RKO (cell line): ENCODE measurements at regions not wholly inside any gene's neighbourhood (a gene's known extent, or its start where the extent isn't known, plus 50 kb on each side); places are given as distances from the start of the nearest gene placed in this dataset.
"Not testable (repeated sequence)": the region's sequence is repeated elsewhere in the genome, so short reads cannot be mapped to it uniquely, and the experiment has no call there.

Source experiments
- DNase-seq: peaks from one replicate; pipeline ENCODE4 v3.0.0-alpha.2; 2016; ENCODE audit warnings: low spot score

DNA sequence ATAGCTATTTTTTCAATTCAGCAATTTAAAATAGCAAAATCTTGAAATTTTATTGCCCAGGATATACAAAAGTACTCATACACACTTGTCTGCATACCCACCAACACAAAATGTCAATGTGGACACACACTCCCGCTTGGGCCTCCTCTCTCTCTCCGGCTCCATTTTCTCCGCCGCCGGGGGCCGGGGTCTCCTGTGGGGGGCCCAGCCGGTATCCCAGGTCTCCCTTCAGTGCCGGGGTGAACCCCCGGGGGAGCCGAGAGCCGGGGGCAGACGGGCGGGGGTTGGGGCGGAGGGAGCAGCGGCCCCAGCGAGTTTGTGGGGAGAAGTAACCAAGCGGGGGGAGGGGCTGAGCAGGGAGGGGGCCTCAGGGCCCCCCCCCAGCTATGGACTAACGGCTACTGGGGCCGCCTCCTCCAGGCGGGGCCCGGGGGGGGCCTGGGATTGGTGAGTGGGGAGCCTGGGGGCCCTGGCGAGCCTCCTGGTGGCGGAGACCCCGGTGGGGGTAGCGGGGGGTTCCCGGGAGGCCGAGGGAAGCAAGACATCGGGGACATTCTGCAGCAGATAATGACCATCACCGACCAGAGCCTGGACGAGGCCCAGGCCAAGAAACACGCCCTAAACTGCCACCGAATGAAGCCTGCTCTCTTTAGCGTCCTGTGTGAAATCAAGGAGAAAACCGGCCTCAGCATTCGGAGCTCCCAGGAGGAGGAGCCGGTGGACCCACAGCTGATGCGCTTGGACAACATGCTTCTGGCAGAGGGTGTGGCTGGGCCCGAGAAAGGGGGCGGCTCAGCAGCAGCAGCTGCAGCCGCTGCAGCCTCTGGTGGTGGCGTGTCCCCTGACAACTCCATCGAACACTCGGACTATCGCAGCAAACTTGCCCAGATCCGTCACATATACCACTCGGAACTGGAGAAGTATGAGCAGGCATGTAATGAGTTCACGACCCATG lies 56.6 kb downstream of the CHST2 start:
- not testable (repeated sequence) for DNase-seq

DNA sequence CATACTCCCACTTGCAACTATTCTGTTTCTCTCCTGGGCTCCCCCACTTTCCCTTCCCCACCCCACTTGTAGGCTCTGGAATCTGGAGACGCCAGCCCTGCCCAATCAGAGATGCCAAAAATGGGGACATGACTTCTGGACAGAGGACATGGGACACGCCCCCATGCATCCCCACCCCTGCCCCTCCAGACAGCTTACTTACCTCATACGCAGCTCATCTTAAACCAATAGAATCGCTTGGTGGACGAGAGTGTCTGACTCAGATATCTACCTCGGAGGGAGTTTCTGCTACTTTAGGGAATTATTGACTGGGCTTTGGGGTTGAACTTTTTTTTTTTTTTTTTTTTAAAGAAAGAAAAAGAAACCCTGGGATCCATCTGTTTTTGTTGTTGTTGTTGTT lies 58.4 kb downstream of the CHST2 start:
- DNase-seq, result not testable (repeated sequence)

DNA sequence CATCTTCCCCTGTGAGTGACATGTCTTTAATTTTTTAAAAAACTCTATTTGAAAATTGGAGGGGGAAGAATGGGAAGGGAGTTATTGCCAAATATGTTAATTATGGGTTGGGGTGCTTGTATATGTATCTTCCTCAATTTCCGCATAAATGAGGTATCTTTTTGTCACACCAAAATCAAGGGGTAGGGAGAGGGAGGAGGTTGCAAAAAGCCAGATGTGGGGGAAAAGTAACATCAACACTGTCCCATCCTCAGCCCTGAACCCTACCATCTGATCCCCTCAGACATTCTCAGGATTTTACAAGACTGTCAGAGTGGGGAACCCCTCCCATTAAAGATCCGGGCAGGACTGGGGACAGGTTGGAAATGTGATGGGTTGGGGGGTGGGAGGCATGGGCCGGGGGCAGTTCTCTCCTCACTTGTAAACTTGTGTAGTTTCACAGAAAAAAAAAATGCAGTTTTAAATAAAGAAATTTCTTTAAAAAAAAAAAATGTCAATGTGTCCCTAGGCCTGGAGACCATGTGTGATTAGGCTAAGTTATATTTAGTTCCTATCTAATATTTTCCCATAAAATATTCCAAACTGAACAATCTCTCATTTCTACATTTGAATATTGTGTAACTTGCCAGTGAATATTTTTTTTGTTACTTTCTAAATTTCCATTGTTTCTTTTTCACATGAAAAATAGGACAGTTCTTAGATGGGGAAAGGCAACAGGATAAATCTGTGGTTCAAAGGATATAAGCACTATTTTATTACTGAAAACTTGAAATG lies 59.4 kb downstream of the CHST2 start:
- DNase-seq, result not testable (repeated sequence)

DNA sequence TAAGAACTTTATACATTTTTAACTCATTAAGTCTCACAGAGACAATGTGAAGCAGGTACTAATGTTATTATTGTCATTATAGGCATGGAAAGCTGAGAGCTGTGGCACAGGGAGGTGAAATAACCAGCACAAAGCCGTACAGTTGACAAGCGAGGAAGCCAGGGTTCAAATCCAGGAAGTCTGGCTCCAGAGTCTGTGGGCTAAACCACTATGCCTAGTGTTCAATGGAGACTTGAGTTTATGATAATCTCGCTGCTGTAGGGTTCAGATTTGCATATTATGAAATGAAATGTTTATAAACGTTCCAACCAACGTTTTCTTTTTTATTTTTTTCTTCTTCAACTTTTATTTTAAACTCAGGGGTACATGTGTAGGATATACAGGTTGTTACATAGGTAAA lies 60.0 kb downstream of the CHST2 start:
- DNase-seq, result no peak

DNA sequence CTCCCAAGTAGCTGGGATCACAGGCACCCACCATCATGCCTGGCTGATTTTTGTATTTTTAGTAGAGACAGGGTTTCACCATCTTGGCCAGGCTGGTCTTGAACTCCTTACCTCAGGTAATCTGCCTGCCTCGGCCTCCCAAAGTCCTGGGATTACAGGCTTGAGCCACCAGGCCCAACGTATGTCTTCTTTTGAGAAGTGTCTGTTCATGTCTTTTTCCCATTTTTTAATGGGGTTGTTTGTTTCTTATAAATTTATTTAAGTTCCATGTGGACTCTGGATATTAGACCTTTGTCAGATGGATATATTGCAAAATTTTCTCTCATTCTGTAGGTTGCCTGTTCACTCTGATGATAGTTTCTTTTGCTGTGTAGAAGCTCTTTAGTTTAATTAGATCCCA lies 61.3 kb downstream of the CHST2 start:
- not testable (repeated sequence) for DNase-seq

DNA sequence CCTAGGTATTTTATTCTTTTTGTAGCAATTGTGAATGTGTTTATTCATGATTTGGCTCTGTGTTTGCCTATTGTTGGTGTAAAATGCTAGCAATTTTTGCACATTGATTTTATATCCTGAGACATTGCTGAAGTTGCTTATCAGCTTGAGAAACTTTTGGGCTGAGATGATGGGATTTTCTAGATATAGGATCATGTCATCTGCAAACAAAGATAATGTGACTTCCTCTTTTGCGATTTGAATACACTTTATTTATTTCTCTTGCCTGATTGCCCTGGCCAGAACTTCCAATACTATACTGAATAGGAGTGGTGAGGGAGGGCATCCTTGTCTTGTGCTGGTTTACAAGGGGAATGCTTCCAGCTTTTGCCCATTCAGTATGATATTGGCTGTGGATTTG lies 62.4 kb downstream of the CHST2 start:
- not testable (repeated sequence) for DNase-seq

DNA sequence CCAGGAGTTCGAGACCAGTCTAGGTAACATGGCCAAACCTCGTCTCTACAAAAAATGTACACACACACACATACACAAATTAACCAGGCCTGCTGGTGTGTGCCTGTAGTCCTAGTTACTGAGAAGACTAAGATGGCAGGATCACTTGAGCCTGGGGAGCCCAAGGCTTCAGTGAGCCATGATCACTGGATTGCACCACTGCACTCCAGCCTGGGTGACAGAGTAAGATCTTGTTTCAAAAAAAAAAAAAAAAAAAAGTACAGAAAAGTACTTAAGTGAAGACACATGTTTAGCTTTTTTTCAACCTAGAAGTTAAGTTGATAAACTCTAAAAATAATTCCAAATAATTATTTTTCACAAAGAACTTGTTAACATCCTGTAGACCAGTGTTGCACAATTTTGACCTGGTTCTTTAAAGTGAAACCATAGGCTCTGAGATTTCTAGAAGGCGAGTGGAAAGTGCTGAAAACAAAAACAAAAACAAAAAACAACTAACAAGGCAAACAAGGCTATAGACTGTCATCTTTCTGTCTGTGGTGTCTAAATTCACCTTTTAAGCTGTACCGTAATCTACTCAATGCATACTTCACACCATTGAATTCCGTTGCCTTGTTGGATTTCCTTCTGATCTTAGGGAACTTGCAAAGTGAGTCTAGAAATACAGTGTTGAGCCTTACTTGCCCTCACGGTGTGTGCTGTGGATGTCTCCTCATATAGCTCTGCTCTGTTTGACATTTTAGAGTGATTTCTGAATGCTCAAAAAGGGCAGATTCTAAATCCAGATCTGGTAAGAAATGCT lies 63.5 kb downstream of the CHST2 start:
- no peak for DNase-seq

DNA sequence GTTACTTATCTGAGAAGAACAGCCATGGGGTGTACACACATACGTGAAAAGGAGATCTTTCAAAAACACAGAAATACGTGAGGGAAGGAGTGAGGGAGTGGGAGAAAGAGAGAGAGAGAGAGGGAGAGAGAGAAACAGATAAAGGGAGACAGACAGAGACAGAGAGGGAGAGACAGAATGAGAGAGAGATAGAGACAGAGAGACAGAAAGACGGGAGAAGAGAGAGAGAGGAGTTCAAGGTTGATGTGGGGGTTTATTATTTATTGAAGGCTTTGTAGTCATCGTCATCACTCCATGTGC lies 64.0 kb downstream of the CHST2 start:
- DNase-seq, result no peak

DNA sequence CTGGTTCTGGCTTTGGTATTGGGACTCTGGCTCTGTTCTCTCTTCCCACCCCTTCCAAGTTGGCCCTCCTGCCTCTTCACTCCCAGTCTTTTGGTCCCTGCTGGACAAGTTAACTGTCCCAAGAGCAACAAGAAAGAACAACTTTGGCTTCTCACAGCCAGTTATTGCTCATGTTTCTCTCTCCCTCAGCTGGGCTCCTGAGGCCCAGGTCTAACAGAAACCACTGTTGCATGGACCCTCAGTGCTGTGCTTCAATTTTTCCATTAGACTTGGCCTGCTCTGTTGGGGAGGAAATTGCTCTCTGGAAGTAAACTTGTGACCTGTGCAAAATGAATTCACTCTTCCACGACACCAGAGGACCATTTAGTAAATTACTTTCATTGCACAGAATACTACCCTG lies 64.5 kb downstream of the CHST2 start:
- DNase-seq, result no peak

DNA sequence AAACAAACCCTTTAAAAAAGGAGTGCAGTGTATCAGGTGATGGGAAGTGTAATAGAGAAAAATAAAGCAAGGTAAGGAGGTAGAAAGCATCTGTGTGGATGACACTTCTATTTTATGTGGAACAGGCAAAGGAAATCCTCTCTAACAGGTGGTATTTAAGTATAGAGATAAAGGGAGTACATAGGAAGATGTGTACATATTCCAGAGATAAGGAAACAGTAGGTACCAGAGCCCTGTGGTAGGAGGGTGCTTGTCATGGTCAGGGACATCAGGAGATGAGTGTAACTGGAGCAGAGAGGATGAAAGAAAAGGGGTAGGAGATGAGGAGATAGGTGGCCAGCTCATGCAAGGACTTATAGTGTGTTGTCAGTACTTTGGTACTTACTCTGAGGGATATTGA lies 65.8 kb downstream of the CHST2 start:
- DNase-seq, result no peak

DNA sequence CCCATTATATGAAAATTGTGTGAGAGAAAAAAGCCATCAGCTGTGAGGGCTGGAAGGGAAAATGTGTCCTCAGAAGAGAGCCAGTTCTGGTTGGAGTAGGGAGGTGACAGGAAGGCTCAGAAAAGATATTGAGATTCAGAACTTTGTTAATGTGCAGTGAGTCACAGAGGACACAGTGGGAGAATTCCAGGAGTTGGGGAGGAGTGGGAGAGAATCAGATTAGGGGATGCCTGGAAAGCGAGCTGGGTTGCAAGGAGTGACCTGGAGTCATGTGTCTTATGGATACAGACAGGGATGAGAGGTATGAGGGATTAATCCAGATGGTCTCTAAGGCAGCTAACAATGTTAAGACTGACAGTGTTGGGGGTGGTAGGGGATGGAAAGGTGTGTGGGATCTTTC lies 67.5 kb downstream of the CHST2 start:
- no peak for DNase-seq

DNA sequence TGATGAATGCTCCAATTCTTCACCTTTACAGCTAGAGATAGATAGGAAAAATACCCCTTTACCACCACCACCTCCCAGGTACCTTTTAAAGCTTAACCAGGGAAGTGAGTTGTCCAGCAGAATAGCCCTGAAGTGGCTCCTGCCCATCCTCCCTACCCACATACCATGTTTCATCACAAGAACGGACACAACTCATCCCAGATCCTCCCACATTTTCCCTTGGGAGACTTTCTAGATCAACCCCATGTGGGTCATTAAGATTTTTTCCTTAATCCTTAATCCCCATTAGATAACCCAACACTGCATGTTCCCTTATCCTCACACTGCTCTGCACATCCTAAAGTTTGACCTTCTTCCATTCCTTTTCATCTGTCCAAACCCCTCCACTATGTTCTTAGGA lies 69.3 kb downstream of the CHST2 start:
- no peak for DNase-seq

DNA sequence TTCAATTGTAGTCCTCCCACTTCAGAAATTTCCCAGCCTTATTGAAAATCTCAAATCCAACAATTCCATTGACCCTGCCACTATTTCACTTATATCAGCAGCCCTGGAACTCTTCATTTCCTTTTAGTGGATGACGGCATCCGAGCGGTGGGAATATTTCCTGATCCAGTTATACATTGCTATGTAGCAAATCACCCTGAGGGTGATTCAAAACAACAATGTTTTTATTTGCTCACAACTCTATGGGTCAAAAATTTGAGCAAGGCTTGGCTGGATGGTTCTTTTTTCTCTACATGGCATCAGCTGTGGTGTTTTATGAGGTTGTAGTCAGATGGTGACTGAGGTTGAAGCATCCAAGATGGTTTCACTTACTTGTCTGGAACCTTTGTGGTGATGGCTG lies 70.5 kb downstream of the CHST2 start:
- DNase-seq, result no peak

DNA sequence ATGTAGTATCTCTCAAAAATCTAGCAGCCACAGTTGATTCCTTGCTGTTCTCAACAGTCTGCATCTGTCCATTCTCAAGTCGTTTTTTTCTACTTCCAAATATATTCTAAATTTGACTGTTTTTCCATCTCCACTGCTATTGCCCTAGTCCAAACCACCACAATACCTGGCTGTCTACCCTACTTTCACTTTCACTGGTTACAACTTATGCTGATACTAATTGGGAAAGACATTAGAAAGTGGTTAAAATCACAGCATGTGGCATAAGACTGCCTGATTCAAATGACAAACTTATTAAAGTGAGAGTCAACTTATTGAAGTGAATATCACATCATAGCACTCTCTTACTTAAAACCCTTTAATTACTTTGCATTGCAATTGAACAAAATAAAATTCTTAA lies 72.6 kb downstream of the CHST2 start:
- no peak for DNase-seq

DNA sequence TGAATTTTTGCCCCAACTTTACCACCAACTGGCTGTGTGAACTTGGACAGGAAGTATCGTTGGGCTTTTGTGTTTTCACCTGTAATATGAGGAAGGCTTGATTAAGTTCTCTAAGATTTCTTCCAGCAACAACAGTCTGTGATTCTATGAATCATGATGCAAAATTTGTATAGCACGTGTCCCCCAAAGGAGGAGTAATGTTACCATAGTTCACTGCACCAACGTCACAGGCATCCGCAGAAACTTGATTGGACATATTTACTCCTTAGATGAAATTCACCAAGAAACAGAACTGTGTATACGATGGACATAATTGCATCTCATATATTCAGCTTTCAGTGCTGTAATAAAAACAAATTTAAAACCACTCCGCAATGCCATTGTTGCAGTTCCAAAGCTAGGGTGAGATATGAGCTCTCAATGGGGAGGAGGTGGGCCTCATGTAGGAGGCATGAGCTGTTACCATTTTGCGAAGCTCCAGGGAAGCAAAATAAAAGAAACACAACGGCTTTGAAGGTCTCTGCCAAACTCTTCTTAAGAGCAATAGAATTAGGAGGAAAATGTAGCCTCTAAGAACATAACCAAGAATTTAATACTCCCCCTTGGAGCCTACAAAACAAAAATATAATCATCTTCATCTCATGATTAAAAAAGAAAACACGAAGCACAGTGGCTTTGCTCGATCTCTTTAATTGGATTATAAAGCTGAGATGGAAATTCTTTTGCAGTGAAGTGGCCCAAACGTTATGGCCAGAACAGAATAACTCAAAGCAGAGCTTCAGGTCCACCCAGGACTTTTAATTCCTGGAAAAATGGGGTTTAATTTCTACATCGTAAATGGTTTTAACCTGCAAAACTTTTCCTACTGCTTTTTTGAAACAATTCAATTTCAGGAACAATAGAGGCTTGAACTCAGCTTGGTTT lies 80.7 kb downstream of the CHST2 start:
- no peak for DNase-seq

DNA sequence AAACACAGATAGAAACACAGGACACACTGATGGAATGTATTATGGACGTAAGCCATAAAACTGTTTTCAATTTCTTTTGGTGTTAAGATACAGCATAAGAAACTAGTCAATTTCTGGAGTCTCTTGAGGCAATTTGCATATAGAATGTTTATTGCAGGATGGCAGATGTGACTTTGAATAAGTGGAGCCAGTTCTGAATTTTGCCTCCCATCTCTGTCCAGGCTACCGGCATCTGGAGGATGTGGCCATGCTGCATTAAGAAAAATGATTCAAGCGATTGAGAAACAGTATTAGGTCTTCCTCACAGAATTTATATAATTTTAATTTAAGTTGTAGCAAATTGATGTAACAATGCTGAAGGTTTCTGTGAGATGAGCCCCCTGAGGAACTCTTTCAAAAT lies 81.5 kb downstream of the CHST2 start:
- DNase-seq, result no peak

DNA sequence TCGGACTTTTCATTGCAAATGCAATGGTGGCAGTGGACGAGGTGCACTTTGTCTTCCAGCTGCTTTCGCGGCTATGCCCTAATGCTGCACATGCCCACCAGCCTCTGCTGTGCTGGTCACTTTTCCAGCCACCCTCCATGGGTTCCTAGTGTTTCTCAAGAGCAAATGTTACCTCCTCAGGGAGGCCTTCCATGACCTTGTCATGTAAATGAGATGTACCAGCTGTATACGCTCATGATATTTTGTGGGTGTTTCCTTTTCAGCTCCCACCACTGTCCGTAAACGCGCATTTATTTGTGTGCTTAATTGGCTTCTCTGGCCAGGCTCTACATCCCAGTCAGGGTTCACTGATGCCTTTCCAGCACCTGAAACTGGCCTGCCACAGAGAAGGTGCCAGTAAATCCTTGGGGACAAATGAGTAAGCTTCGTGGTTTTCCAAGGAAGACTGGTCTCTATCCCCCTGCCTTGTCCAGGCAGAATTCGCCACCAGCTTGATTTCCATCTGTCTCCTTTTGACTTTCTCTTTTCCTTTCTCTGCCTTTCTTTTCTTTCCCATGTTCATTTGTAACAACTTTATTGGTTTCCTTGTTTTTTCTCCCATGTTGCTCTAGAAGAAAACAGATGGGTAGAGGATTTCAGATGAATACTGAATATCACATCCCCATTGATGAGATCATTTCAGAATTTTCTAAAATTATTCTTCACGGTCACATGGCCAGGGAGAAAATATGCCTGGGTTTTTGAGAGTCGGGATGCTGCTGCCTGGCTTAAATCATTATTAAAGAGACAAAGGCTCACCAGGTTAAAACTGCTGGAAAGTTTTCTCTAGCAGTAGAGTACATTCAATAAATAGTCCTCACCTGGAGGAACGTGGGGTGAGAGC lies 82.5 kb downstream of the CHST2 start:
- no peak for DNase-seq

DNA sequence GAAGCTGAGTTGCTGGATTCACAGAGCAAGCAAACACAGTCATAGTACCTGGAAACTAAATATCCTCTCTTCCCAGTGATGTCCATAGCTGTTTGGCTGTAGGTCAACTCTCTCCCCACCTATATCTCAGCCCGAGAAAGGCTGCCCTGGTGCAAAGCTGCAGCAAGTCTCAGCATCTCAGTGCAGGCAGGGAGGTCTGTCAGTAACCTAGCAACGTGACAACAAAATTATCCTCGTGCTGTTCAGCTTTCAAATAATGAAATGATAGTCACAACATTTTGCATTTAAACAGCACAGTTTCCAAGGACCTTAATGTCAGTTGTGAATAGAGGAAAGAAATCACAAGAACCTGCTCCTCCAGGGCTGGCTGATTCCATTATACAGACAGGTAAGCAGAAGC lies 83.6 kb downstream of the CHST2 start:
- DNase-seq, result no peak

DNA sequence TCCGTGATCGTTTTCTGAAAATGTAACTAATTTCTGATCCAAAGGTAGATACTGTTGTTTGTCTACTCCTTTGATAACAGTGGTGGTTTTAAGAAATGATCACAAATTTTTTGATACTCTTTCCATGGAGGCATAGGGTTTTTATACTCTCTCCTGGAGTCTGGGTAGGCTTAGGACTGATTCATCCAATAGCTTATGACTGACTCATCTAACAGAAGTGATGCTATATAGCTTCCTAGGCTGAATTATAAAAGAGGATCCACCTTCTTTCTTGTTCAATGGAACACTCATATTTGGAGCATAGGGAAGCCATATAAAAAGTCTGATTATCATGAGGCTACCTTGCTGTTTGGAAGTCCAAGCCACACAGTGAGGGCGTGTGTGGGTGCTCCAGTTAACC lies 84.3 kb downstream of the CHST2 start:
- peak; percentile 28 for DNase-seq

DNA sequence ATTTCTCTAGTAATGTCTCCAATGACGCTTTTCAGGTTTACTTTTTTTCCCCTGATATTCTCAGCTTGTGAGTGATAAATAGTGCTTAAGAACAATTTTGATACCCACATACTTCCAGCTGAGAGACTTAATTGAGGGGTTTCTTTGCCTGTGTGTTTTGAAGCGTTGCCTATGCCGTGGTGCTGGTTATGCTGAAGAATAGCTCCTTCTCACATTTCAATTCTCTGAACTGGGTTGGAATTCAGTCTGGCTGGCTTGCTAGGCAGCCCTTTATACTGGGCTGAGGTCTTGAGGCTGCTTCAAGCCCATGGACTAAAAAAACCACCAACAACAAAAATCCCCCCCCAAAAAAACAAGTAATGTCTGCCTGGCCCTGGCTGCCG lies 87.4 kb downstream of the CHST2 start:
- DNase-seq, result no peak
